WTC11 (cell line): ENCODE measurements at regions not wholly inside any gene's neighbourhood (a gene's known extent, or its start where the extent isn't known, plus 50 kb on each side); places are given as distances from the start of the nearest gene placed in this dataset.

Source experiments
- ATAC-seq: fragments of 200-7000 bp; cut with Tn5 transposase; 2 replicates; pipeline ENCODE4 v1.10.0; 2021; ENCODE audit warnings: mild to moderate bottlenecking, moderate library complexity
- CTCF ChIA-PET: fragments of 300-600 bp; sonication (Branson Sonifier 250); formaldehyde crosslinking; loops from one replicate; lab custom pipeline; 2021; ENCODE audit warnings: antibody characterized with exemption; lab: Charles Lee
- POLR2A ChIA-PET: fragments of 350-600 bp; sonication (Branson Sonifier 250); formaldehyde crosslinking; loops from one replicate; lab custom pipeline; 2021; ENCODE audit warnings: antibody characterized with exemption; lab: Charles Lee
- DNase-seq: peaks from one replicate; pipeline ENCODE4 v3.0.0; 2021; ENCODE audit warnings: low spot score
- H3K27ac Mint-ChIP-seq: 2 replicates; pipeline ENCODE4 v1.8.0; 2021; ENCODE audit warnings: mixed read lengths
- H3K27me3 Mint-ChIP-seq: 2 replicates; pipeline ENCODE4 v1.8.0; 2021; ENCODE audit warnings: low read depth, mild to moderate bottlenecking, moderate library complexity, mixed read lengths
- H3K36me3 Mint-ChIP-seq: 2 replicates; pipeline ENCODE4 v1.8.0; 2021; ENCODE audit warnings: mixed read lengths
- H3K4me1 Mint-ChIP-seq: 2 replicates; pipeline ENCODE4 v1.8.0; 2022; ENCODE audit warnings: mixed read lengths
- H3K4me3 Mint-ChIP-seq: 2 replicates; pipeline ENCODE4 v1.8.0; 2021; ENCODE audit warnings: mild to moderate bottlenecking, moderate library complexity, mixed read lengths
- H3K9me3 Mint-ChIP-seq: 2 replicates; pipeline ENCODE4 v1.8.0; 2021; ENCODE audit warnings: mixed read lengths
- CDX4 ChIP-seq: fragments of 250-450 bp; sonication (Bioruptor Pico); IDR thresholded peaks from 2 replicates; pipeline ENCODE4 v1.9.0; 2021; ENCODE audit warnings: moderate library complexity, mild to moderate bottlenecking, inconsistent platforms, borderline replicate concordance
- ELF4 ChIP-seq: sonication (generic); formaldehyde crosslinking; IDR thresholded peaks from 2 replicates; pipeline ENCODE4 v1.8.1; 2022; ENCODE audit warnings: low read depth, mild to moderate bottlenecking, moderate library complexity, missing genetic modification reagents
- EMX1 ChIP-seq: fragments of 250-450 bp; sonication (Bioruptor Pico); IDR thresholded peaks from 2 replicates; pipeline ENCODE4 v1.8.0; 2021; ENCODE audit warnings: mild to moderate bottlenecking
- ERG ChIP-seq: fragments of 250-450 bp; sonication (Bioruptor Pico); IDR thresholded peaks from 2 replicates; pipeline ENCODE4 v1.8.0; 2021; ENCODE audit warnings: mild to moderate bottlenecking
- ESRRA ChIP-seq: sonication (generic); formaldehyde crosslinking; IDR thresholded peaks from 2 replicates; pipeline ENCODE4 v1.8.1; 2022; ENCODE audit warnings: mild to moderate bottlenecking, missing genetic modification reagents, borderline replicate concordance
- ETV6 ChIP-seq: sonication (generic); formaldehyde crosslinking; IDR thresholded peaks from 2 replicates; pipeline ENCODE4 v1.8.1; 2022; ENCODE audit warnings: mild to moderate bottlenecking, missing genetic modification reagents
- FOXP4 ChIP-seq: sonication (generic); formaldehyde crosslinking; IDR thresholded peaks from 2 replicates; pipeline ENCODE4 v1.8.0; 2022; ENCODE audit warnings: mild to moderate bottlenecking, missing genetic modification reagents
- GABPB1 ChIP-seq: sonication (generic); formaldehyde crosslinking; IDR thresholded peaks from 2 replicates; pipeline ENCODE4 v1.8.1; 2023; ENCODE audit warnings: mild to moderate bottlenecking, missing genetic modification reagents
- GRHL2 ChIP-seq: fragments of 250-450 bp; sonication (Bioruptor Pico); IDR thresholded peaks from 2 replicates; pipeline ENCODE4 v1.8.0; 2022; ENCODE audit warnings: mild to moderate bottlenecking, moderate library complexity; ENCODE audit not compliant: insufficient replicate concordance, severe bottlenecking
- GTF2I ChIP-seq: fragments of 250-450 bp; sonication (Bioruptor Pico); conservative IDR thresholded peaks from 2 replicates; pipeline ENCODE4 v1.4.0; 2021; ENCODE audit warnings: mild to moderate bottlenecking
- HMGA2 ChIP-seq: fragments of 250-450 bp; sonication (Bioruptor Pico); IDR thresholded peaks from 2 replicates; pipeline ENCODE4 v1.4.0; 2021; ENCODE audit warnings: mild to moderate bottlenecking, moderate library complexity
- IRF1 ChIP-seq: sonication (generic); formaldehyde crosslinking; IDR thresholded peaks from 2 replicates; pipeline ENCODE4 v1.8.0; 2023; ENCODE audit warnings: missing genetic modification reagents
- KAT7 ChIP-seq: sonication (generic); formaldehyde crosslinking; IDR thresholded peaks from 2 replicates; pipeline ENCODE4 v1.8.1; 2023; ENCODE audit warnings: missing genetic modification reagents, mild to moderate bottlenecking, borderline replicate concordance
- MXD4 ChIP-seq: fragments of 250-450 bp; sonication (Bioruptor Pico); IDR thresholded peaks from 2 replicates; pipeline ENCODE4 v1.8.0; 2021; ENCODE audit warnings: mild to moderate bottlenecking, moderate library complexity, borderline replicate concordance
- MYBL2 ChIP-seq: sonication (generic); formaldehyde crosslinking; IDR thresholded peaks from 2 replicates; pipeline ENCODE4 v1.8.1; 2023; ENCODE audit warnings: mild to moderate bottlenecking, moderate library complexity, missing genetic modification reagents
- NFYB ChIP-seq: sonication (generic); formaldehyde crosslinking; conservative IDR thresholded peaks from 2 replicates; pipeline ENCODE4 v1.8.0; 2022; ENCODE audit warnings: low read depth, missing genetic modification reagents
- NR3C1 ChIP-seq: sonication (generic); formaldehyde crosslinking; conservative IDR thresholded peaks from 2 replicates; pipeline ENCODE4 v1.8.1; 2023; ENCODE audit warnings: low read depth, mild to moderate bottlenecking, missing genetic modification reagents
- RORB ChIP-seq: fragments of 250-450 bp; sonication (Bioruptor Pico); IDR thresholded peaks from 2 replicates; pipeline ENCODE4 v1.9.0; 2021; ENCODE audit warnings: mild to moderate bottlenecking
- SMAD4 ChIP-seq: sonication (generic); formaldehyde crosslinking; IDR thresholded peaks from 2 replicates; pipeline ENCODE4 v1.8.0; 2022; ENCODE audit warnings: mild to moderate bottlenecking, missing genetic modification reagents
- SOX15 ChIP-seq: fragments of 250-450 bp; sonication (Bioruptor Pico); IDR thresholded peaks from 2 replicates; pipeline ENCODE4 v1.9.0; 2021; ENCODE audit warnings: mild to moderate bottlenecking
- ZMAT4 ChIP-seq: fragments of 250-450 bp; sonication (Bioruptor Pico); IDR thresholded peaks from 2 replicates; pipeline ENCODE4 v1.9.0; 2021; ENCODE audit warnings: mild to moderate bottlenecking
- ZNF121 ChIP-seq: sonication (generic); formaldehyde crosslinking; IDR thresholded peaks from 2 replicates; pipeline ENCODE4 v1.8.0; 2023; ENCODE audit warnings: missing genetic modification reagents
- ZNF219 ChIP-seq: sonication (generic); formaldehyde crosslinking; IDR thresholded peaks from 2 replicates; pipeline ENCODE4 v1.8.0; 2023; ENCODE audit warnings: missing genetic modification reagents, mild to moderate bottlenecking, borderline replicate concordance
- ZNF396 ChIP-seq: fragments of 250-450 bp; sonication (Bioruptor Pico); IDR thresholded peaks from 2 replicates; pipeline ENCODE4 v1.8.0; 2021; ENCODE audit warnings: mild to moderate bottlenecking, moderate library complexity, borderline replicate concordance
- ZNF423 ChIP-seq: fragments of 250-450 bp; sonication (Bioruptor Pico); IDR thresholded peaks from 2 replicates; pipeline ENCODE4 v2.1.2; 2022; ENCODE audit warnings: mild to moderate bottlenecking, moderate library complexity
- ZNF425 ChIP-seq: fragments of 250-450 bp; sonication (Bioruptor Pico); conservative IDR thresholded peaks from 2 replicates; pipeline ENCODE4 v1.9.0; 2021; ENCODE audit warnings: mild to moderate bottlenecking

- Mint-ChIP-seq H3K27me3 (no peaks in the 10 kb centered on the region), H3K4me1 (no peaks in the 10 kb centered on the region), H3K4me3 (no peak overlapping the region), H3K36me3 (no peaks in the 10 kb centered on the region), H3K9me3 (no peaks in the 10 kb centered on the region), H3K27ac (no peak overlapping the region)
- CTCF ChIA-PET = interaction anchor here (0.5 kb wide), 1 partner anchor 56 kb away, joined by 5 read pairs; no protein-coding TSS in a partner anchor
- POLR2A ChIA-PET = no interaction called here
- ATAC-seq (no peak), DNase-seq (no peak)
- TF ChIP-seq RORB (CRISPR knock-in tag) (no peak), ESRRA (CRISPR knock-in tag) (no peak), EMX1 (CRISPR knock-in tag) (no peak), ZNF423 (CRISPR knock-in tag) (no peak), NFYB (no peak), GRHL2 (CRISPR knock-in tag) (no peak), FOXP4 (CRISPR knock-in tag) (no peak), ZNF425 (CRISPR knock-in tag) (no peak), SMAD4 (CRISPR knock-in tag) (no peak), CDX4 (CRISPR knock-in tag) (no peak), GABPB1 (no peak), SOX15 (CRISPR knock-in tag) (no peak), MXD4 (CRISPR knock-in tag) (no peak), KAT7 (CRISPR knock-in tag) (no peak), ERG (CRISPR knock-in tag) (no peak), MYBL2 (CRISPR knock-in tag) (no peak), GTF2I (CRISPR knock-in tag) (no peak), ZNF396 (CRISPR knock-in tag) (no peak), ZNF121 (CRISPR knock-in tag) (no peak)
Measured at GRCh38 chr2:16151281-16151570, 210.9 kb downstream of the MYCN start.

GRCh38 chr2:16150456-16151280 is 210.3 kb downstream of the MYCN start:
- Mint-ChIP-seq H3K9me3 (no peaks in the 10 kb centered on the region), H3K36me3 (no peaks in the 10 kb centered on the region), H3K4me3 (no peak overlapping the region), H3K4me1 (no peaks in the 10 kb centered on the region), H3K27me3 (no peaks in the 10 kb centered on the region), H3K27ac (no peak overlapping the region)
- ChIA-PET CTCF (interaction anchor here (0.5 to 1.2 kb wide), 3 partner anchors 55 to 490 kb away, joined by 3 to 5 read pairs (median 5); partner anchors contain the start of gene MYCN), POLR2A (no interaction called here)
- no peak for ATAC-seq
- DNase-seq = no peak
- TF ChIP-seq RORB (CRISPR knock-in tag) (no peak), ESRRA (CRISPR knock-in tag) (no peak), MXD4 (CRISPR knock-in tag) (no peak), NR3C1 (CRISPR knock-in tag) (no peak), HMGA2 (CRISPR knock-in tag) (no peak), ZNF121 (CRISPR knock-in tag) (no peak), ELF4 (CRISPR knock-in tag) (no peak), ETV6 (CRISPR knock-in tag) (no peak), IRF1 (no peak), ZMAT4 (CRISPR knock-in tag) (no peak), ZNF219 (no peak)
